ENCODE measurements at regions not wholly inside any gene's neighbourhood (a gene's known extent, or its start where the extent isn't known, plus 50 kb on each side); places are given as distances from the start of the nearest gene placed in this dataset.
A peak's percentile ranks its signal among the peaks of the same experiment; 100 is the strongest.

DNA sequence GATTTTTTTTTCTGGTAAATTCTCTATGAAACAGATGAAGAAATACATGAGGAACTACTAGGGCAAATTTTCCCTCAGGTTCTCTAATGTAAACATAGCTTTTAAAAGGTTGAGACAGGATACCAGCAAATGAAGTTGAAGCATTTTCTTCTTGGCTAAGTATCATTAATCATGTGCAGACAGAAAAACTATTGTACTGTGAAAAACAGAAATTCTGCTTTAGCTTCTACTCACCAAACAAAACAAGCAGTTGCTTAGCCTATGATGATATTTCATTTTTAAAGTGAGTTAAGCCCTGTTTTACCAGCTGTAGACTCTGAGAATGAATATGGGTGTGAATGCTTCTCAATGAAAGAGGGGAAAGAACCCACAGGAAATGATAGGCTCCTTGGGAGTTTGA lies 358.9 kb downstream of the TRAM1L1 start:
- no peak for TF ChIP-seq CTCF (IDR thresholded peaks at IDR 0.05; ENCODE audit: insufficient read depth, missing control alignments)
- FAIRE-seq (no peak), DNase-seq (ENCODE audit: insufficient read length, low spot score) (no peak)

- FAIRE-seq, result no peak
- DNase-seq (ENCODE audit: insufficient read length, low spot score), result no peak
- TF ChIP-seq CTCF (IDR thresholded peaks at IDR 0.05; ENCODE audit: insufficient read depth, missing control alignments), result no peak
These were observed 361.1 kb downstream of the TRAM1L1 start for GRCh38 chr4:116724249-116724648.

- no peak for FAIRE-seq
These were observed 379.9 kb downstream of the TRAM1L1 start for GRCh38 chr4:116705466-116705865.

GRCh38 chr4:116702949-116703348 lies 382.4 kb downstream of the TRAM1L1 start:
- FAIRE-seq (no peak), DNase-seq (ENCODE audit: insufficient read length, low spot score) (no peak)
- peak; percentile 4 for TF ChIP-seq CTCF (IDR thresholded peaks at IDR 0.05; ENCODE audit: insufficient read depth, missing control alignments)

More at GRCh38 chr4:116705466-116705865, 379.9 kb downstream of the TRAM1L1 start:
- no peak for TF ChIP-seq CTCF (IDR thresholded peaks at IDR 0.05; ENCODE audit: insufficient read depth, missing control alignments)
- no peak for DNase-seq (ENCODE audit: insufficient read length, low spot score)

- FAIRE-seq, result no peak
- TF ChIP-seq CTCF (IDR thresholded peaks at IDR 0.05; ENCODE audit: insufficient read depth, missing control alignments), result no peak
- DNase-seq (ENCODE audit: insufficient read length, low spot score), result no peak
These were observed 396.8 kb downstream of the TRAM1L1 start for GRCh38 chr4:116688536-116688935.

DNA sequence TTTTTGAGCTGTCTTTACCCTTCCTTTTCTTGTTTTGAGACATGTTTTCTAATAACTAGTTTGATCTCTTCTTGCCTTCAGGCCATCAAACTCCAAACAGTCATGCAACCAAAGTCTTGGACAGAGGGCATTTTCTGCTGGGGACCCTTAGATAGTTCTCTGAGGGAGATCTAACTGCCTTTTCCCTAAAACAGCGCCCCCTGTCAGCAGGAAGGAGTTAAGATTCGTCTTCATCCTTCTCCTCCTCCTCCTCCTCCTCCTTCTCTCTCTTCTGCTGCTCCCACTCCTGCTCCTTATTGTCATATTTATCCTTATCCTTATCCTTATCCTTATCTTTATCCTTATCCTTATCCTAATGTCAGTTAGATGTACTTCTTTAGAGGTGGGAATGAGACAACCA lies 417.2 kb downstream of the TRAM1L1 start:
- DNase-seq (ENCODE audit: insufficient read length, low spot score) (no peak), FAIRE-seq (no peak)
- peak; percentile 6 for TF ChIP-seq CTCF (IDR thresholded peaks at IDR 0.05; ENCODE audit: insufficient read depth, missing control alignments)

DNA sequence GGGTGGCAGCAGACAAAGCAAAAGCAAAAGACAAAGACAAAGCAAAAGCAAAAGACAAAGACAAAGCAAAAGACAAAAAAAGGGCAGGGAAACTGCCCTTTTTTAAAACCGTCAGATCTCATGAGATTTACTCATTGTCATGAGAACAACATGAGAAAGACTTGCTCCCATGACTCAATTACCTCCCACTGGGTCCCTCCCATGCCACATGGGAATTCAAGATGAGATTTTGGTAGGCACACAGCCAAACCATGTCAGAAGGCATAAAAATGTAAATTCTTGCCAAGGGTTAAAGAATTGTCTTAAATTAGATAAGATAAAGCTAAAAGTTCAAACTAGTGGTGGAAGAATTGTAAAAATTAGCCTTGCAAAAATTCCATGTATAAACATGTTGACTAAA lies 419.7 kb downstream of the TRAM1L1 start:
- DNase-seq (ENCODE audit: insufficient read length, low spot score), result no peak
- TF ChIP-seq CTCF (IDR thresholded peaks at IDR 0.05; ENCODE audit: insufficient read depth, missing control alignments), result no peak
- FAIRE-seq, result no peak
